HG02884 (cell line): ENCODE measurements at regions not wholly inside any gene's neighbourhood (a gene's known extent, or its start where the extent isn't known, plus 50 kb on each side); places are given as distances from the start of the nearest gene placed in this dataset.
"Not testable (repeated sequence)": the region's sequence is repeated elsewhere in the genome, so short reads cannot be mapped to it uniquely, and the experiment has no call there.

Experiments used
- ATAC-seq: cut with Tn5 transposase; IDR thresholded peaks from one replicate; pipeline ENCODE4 v1.9.1; 2021; ENCODE audit warnings: mild to moderate bottlenecking, moderate library complexity; ENCODE audit not compliant: unreplicated experiment

GRCh38 chr14:86780876-86781510 lies 1212.0 kb downstream of the GALC start:
- ATAC-seq: no peak

- no peak for ATAC-seq
These were observed 1212.5 kb downstream of the GALC start for GRCh38 chr14:86780461-86780860.

GRCh38 chr14:86779416-86779815 lies 1213.6 kb downstream of the GALC start:
- ATAC-seq: no peak

GRCh38 chr14:86777963-86778602 lies 1214.9 kb downstream of the GALC start:
- no peak for ATAC-seq

- ATAC-seq: not testable (repeated sequence)
These were observed 1217.1 kb downstream of the GALC start for GRCh38 chr14:86775896-86776295.

- no peak for ATAC-seq
These were observed 1218.1 kb downstream of the GALC start for GRCh38 chr14:86774916-86775315.

- no peak for ATAC-seq
These were observed 1220.9 kb downstream of the GALC start for GRCh38 chr14:86772075-86772474.

GRCh38 chr14:86770186-86770585 lies 1222.8 kb downstream of the GALC start:
- no peak for ATAC-seq

GRCh38 chr14:86766469-86766868 lies 1226.5 kb downstream of the GALC start:
- ATAC-seq: no peak

GRCh38 chr14:86761611-86762010 lies 1231.4 kb downstream of the GALC start:
- no peak for ATAC-seq

- no peak for ATAC-seq
These were observed 1226.7 kb downstream of the FLRT2 start for GRCh38 chr14:86756521-86757190.

- not testable (repeated sequence) for ATAC-seq
These were observed 1220.5 kb downstream of the FLRT2 start for GRCh38 chr14:86750488-86750887.

- ATAC-seq: no peak
These were observed 1209.8 kb downstream of the FLRT2 start for GRCh38 chr14:86739761-86740160.

- not testable (repeated sequence) for ATAC-seq
These were observed 1201.5 kb downstream of the FLRT2 start for GRCh38 chr14:86731427-86731826.

GRCh38 chr14:86723254-86723624 lies 1193.3 kb downstream of the FLRT2 start:
- ATAC-seq: no peak

GRCh38 chr14:86722612-86723253 lies 1192.8 kb downstream of the FLRT2 start:
- no peak for ATAC-seq

GRCh38 chr14:86714575-86714974 lies 1184.6 kb downstream of the FLRT2 start:
- ATAC-seq: no peak

GRCh38 chr14:86714153-86714552 lies 1184.2 kb downstream of the FLRT2 start:
- ATAC-seq: no peak

- ATAC-seq: no peak
These were observed 1182.8 kb downstream of the FLRT2 start for GRCh38 chr14:86712727-86713126.

GRCh38 chr14:86712176-86712575 lies 1182.2 kb downstream of the FLRT2 start:
- no peak for ATAC-seq

- no peak for ATAC-seq
These were observed 1178.9 kb downstream of the FLRT2 start for GRCh38 chr14:86708846-86709339.

- no peak for ATAC-seq
These were observed 1177.1 kb downstream of the FLRT2 start for GRCh38 chr14:86707071-86707470.
